T-helper 1 cell treated with Interleukin-12 subunit alpha and Interleukin-12 subunit beta and Interleukin-4 antibody, amounts not matched to agents 30 μg/mL and 1 μg/mL, for 36 hours (primary cell): ENCODE measurements at regions not wholly inside any gene's neighbourhood (a gene's known extent, or its start where the extent isn't known, plus 50 kb on each side); places are given as distances from the start of the nearest gene placed in this dataset.

Source experiments
- H3K27ac Mint-ChIP-seq: one replicate; pipeline ENCODE4 v1.8.0; 2021; ENCODE audit warnings: mild to moderate bottlenecking, mixed read lengths
- H3K27me3 Mint-ChIP-seq: one replicate; pipeline ENCODE4 v1.8.0; 2021; ENCODE audit warnings: low read depth, mixed read lengths
- H3K36me3 Mint-ChIP-seq: one replicate; pipeline ENCODE4 v1.8.0; 2021; ENCODE audit warnings: low read depth, mixed read lengths
- H3K4me1 Mint-ChIP-seq: one replicate; pipeline ENCODE4 v1.8.0; 2021; ENCODE audit warnings: low read depth, mixed read lengths
- H3K4me3 Mint-ChIP-seq: one replicate; pipeline ENCODE4 v1.8.0; 2021; ENCODE audit warnings: mild to moderate bottlenecking, moderate library complexity, mixed read lengths
- H3K9me3 Mint-ChIP-seq: one replicate; pipeline ENCODE4 v1.8.0; 2021; ENCODE audit warnings: mixed read lengths

DNA sequence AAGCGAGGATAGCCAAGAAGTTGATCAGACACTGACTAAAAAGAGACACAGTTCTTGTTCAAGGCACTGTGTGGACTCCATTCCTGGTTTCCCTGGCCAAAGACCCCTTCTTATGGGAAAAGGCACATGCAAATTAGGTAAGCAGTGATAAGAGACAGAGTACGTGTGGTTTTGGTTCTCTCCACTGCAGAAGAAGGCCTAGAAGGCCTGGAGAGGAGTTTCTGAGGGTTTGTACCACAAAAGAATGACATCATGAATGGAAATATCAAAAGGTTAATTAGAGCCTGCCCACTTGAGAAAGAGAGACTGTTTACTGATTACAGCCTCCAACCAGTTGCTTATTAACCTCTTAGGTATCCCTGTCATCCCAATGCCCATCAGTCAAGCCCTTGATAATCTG lies 137.5 kb downstream of the ZNF365 start:
- no peaks in the 10 kb centered on the region for H3K4me1 Mint-ChIP-seq
- H3K36me3 Mint-ChIP-seq: no peaks in the 10 kb centered on the region
- H3K27me3 Mint-ChIP-seq: peaks cover 11% of the 10 kb centered on the region
- H3K9me3 Mint-ChIP-seq: peaks cover 1% of the 10 kb centered on the region
- H3K27ac Mint-ChIP-seq: no peak overlapping the region
- H3K4me3 Mint-ChIP-seq: no peak overlapping the region

- H3K9me3 Mint-ChIP-seq: peaks cover 5% of the 10 kb centered on the region
- H3K4me1 Mint-ChIP-seq: no peaks in the 10 kb centered on the region
- H3K36me3 Mint-ChIP-seq: no peaks in the 10 kb centered on the region
- peaks cover 11% of the 10 kb centered on the region for H3K27me3 Mint-ChIP-seq
- no peak overlapping the region for H3K4me3 Mint-ChIP-seq
- H3K27ac Mint-ChIP-seq: no peak overlapping the region
Observed at GRCh38 chr10:62512732-62513475, 138.7 kb downstream of the ZNF365 start.

DNA sequence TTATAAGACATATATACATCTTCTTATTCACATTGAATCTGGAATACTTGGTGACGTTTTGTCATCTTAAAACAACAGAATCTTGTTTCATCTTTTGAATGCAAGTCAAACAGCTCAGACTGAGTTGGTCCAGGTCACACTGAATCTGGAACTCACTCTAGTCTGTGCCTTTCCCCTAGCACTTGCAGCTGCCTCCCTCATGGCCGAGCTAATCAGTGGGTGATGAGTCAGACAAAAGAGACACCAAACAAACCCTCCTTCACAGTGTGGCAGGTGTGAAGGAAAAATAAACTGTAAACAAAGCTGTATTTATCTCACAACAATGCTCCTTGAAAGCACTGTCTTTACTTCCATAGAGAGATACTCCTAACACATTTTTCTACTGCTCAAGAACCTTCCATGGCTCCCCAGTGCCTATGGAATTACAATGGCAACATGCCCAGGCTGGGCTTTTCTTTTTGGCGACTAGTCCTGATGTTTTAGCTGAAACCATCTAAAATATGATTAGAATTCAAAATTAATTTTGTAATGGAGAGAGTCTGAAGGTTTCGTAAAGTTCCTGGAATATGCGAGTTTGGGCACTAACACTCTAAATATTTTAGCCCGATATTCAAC lies 140.0 kb downstream of the ZNF365 start:
- H3K27me3 Mint-ChIP-seq: peaks cover 11% of the 10 kb centered on the region
- peaks cover 5% of the 10 kb centered on the region for H3K9me3 Mint-ChIP-seq
- no peaks in the 10 kb centered on the region for H3K4me1 Mint-ChIP-seq
- no peak overlapping the region for H3K4me3 Mint-ChIP-seq
- no peaks in the 10 kb centered on the region for H3K36me3 Mint-ChIP-seq
- H3K27ac Mint-ChIP-seq: no peak overlapping the region

- Mint-ChIP-seq H3K9me3 (peaks cover 5% of the 10 kb centered on the region), H3K4me3 (no peak overlapping the region), H3K27ac (no peak overlapping the region), H3K27me3 (peaks cover 11% of the 10 kb centered on the region), H3K36me3 (no peaks in the 10 kb centered on the region), H3K4me1 (no peaks in the 10 kb centered on the region)
Observed at GRCh38 chr10:62517252-62517651, 143.1 kb downstream of the ZNF365 start.

DNA sequence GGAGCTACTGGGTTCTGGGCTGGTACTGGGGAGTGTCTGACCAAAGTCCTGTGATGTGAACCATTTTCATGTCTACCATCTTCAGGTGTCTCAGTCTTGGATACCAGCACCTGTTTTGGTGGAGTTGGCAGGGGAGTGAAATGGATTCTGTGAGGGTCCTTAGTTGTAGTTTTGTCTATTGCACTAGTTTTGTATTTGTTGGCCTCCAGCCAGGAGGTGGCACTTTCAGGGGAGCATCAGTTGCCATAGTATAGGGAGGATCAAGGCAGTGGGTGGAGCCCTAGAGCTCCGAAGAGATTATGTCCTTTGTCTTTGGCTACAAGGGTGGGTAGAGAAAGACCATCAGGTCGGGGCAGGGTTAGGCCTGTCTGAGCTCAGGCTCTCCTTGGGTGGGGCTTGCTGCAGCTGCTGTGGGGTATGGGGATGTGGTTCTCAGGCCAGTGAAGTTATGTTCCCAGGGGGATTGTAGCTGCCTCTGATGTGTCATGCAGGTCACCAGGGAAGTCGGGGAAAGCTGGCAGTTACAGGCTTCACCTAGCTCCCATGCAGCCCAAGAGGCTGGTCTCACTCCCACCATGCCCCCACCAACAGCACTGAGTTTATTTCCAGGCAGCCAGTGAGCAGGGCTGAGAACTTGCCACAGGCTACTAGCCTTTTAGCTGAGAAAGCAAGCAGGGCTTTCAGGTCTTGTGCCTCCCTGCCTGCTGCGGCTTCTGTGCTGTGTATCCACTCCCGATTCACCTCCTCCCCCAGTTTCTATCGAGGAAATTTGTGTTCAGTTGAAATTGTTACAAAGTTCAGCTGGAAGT lies 153.1 kb downstream of the ZNF365 start:
- Mint-ChIP-seq H3K36me3 (peaks cover 14% of the 10 kb centered on the region), H3K27me3 (peaks cover 18% of the 10 kb centered on the region), H3K4me3 (peak overlapping the region; percentile 35), H3K9me3 (peaks cover 37% of the 10 kb centered on the region), H3K4me1 (peaks cover 30% of the 10 kb centered on the region), H3K27ac (peak overlapping the region; percentile 55)

DNA sequence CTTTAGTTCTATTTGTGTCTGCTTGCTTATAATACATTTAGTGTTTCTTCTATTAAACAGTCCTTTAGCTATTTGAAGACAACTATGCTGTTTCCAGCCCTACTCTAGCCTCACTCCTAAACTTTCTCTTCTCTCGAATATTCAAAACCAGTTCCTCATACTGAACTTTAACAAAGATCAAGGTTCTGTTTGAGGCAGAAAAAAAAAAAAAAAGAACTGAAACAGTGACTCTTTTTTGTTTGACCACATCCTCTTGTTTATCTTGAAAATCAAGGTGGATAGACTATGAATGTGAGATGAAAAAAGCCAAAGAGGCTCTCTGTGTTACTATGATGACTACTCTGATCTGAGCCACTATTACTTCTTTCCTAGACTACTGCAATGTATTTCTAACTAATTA lies 154.3 kb downstream of the ZNF365 start:
- Mint-ChIP-seq H3K4me1 (peaks cover 30% of the 10 kb centered on the region), H3K4me3 (peak overlapping the region; percentile 35), H3K36me3 (peaks cover 14% of the 10 kb centered on the region), H3K27me3 (peaks cover 20% of the 10 kb centered on the region), H3K9me3 (peaks cover 31% of the 10 kb centered on the region), H3K27ac (peak overlapping the region; percentile 55)

- Mint-ChIP-seq H3K27ac (no peak overlapping the region), H3K36me3 (peaks cover 14% of the 10 kb centered on the region), H3K9me3 (peaks cover 24% of the 10 kb centered on the region), H3K4me1 (peaks cover 30% of the 10 kb centered on the region), H3K4me3 (no peak overlapping the region), H3K27me3 (peaks cover 27% of the 10 kb centered on the region)
Observed at GRCh38 chr10:62529396-62529795, 155.2 kb downstream of the ZNF365 start.

DNA sequence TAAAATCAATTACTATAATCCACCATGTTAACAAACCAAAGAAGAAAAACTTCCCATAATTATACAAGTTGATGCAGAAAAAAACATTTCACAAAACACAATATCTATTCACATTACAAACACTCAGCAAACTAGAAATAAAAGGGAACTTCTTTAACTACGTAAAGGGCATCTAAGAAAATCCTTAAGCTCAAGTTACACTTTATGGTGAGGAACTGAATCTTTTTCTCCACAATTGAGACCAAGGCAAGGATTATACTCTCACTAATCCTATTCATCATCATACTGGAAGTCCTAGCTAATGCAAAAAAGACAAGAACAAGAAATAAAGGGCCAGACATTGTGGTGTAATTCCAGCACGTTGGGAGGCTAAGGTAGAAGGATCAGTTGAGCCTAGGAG lies 159.9 kb downstream of the ZNF365 start:
- H3K4me3 Mint-ChIP-seq: no peak overlapping the region
- peaks cover 2% of the 10 kb centered on the region for H3K36me3 Mint-ChIP-seq
- peaks cover 6% of the 10 kb centered on the region for H3K4me1 Mint-ChIP-seq
- peaks cover 4% of the 10 kb centered on the region for H3K9me3 Mint-ChIP-seq
- H3K27ac Mint-ChIP-seq: no peak overlapping the region
- peaks cover 33% of the 10 kb centered on the region for H3K27me3 Mint-ChIP-seq

- Mint-ChIP-seq H3K4me3 (no peak overlapping the region), H3K9me3 (no peaks in the 10 kb centered on the region), H3K27me3 (peaks cover 31% of the 10 kb centered on the region), H3K4me1 (no peaks in the 10 kb centered on the region), H3K36me3 (no peaks in the 10 kb centered on the region), H3K27ac (no peak overlapping the region)
Observed at GRCh38 chr10:62538606-62539005, 164.4 kb downstream of the ZNF365 start.

DNA sequence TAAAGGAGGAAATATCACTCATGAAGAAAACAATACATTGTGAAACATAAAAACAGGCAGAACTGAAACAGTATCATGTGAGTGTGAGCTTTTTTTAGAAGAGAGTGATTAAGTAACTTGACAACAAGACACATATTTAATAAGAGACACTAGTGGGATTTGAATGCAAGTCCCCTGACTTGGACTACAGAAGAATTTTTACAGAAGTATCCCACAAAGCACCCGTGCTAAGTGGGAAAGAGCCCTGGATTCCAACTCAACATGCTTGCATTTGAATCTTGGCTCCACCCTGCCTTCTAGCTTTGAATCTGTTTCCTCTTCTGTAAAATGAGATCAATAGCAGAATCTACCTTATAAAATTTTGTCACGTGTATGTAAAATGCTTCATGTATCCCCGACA lies 166.2 kb downstream of the ZNF365 start:
- Mint-ChIP-seq H3K27me3 (peaks cover 25% of the 10 kb centered on the region), H3K4me1 (no peaks in the 10 kb centered on the region), H3K36me3 (no peaks in the 10 kb centered on the region), H3K27ac (no peak overlapping the region), H3K9me3 (no peaks in the 10 kb centered on the region), H3K4me3 (no peak overlapping the region)

DNA sequence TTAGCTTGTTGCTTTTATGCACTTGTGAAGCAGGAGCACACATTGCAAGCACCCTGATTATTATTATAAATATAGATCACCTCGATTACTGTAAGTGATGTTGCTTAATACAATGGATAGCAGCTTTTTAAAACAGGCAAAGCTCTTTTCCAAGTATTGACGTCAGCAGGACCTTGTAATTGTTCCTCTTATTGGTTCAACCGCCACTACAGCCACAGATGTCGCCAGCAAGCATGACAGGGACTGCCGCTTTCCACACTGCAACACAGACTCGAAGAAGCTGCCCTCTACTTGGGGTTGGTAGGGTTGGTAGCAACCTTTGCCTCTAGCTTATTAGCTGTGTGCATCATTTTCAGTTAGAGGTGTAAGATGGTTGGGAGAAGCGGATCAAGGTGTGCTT lies 167.6 kb downstream of the ZNF365 start:
- Mint-ChIP-seq H3K4me3 (no peak overlapping the region), H3K27me3 (peaks cover 26% of the 10 kb centered on the region), H3K27ac (no peak overlapping the region), H3K4me1 (no peaks in the 10 kb centered on the region), H3K9me3 (peaks cover 2% of the 10 kb centered on the region), H3K36me3 (no peaks in the 10 kb centered on the region)

GRCh38 chr10:62543571-62544355 lies 169.6 kb downstream of the ZNF365 start:
- Mint-ChIP-seq H3K36me3 (no peaks in the 10 kb centered on the region), H3K9me3 (peaks cover 4% of the 10 kb centered on the region), H3K4me1 (no peaks in the 10 kb centered on the region), H3K27ac (no peak overlapping the region), H3K27me3 (peaks cover 17% of the 10 kb centered on the region), H3K4me3 (no peak overlapping the region)

DNA sequence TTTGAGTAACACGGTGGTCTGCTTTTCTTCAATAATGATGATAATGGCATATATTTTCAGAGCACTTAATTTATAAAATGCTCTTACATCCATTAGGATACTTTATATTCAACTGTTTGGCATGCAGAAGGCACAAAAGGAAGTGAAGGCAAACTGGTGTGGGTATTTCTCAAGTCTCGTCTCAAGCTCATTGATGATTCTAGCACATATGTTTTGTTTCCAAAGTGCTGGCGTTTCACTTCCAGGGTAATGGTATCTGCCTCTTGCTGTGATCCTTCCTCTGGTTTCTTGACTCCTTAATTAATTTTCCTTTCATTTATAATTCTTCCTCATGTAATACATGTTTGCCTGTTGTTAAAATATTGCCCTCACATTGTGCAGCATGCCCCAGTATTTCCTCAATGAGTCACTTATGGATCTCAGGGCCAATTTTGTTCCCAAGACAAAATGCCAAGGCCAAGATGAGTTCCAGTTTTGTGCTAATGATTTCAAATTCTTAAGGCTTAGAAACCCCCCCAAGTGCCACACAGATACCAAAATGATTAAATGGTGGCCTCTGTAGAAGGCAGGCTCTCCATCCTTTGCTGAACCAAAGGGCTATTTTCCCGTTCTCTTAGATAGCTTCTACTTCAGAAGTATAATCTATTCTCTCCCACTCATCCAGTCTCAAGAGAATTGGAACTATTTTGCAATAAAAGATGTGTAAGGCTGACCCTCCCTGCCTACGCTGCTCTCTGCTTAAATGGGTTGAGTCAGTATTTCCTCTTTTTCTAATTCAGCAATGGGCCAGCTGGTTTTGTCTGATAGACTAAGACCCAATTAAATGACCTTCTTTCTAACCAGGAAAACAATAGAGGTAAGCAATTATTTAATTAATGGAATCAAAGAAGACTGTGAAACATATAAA lies 171.2 kb downstream of the ZNF365 start:
- Mint-ChIP-seq H3K9me3 (peaks cover 4% of the 10 kb centered on the region), H3K4me3 (no peak overlapping the region), H3K27ac (no peak overlapping the region), H3K36me3 (no peaks in the 10 kb centered on the region), H3K4me1 (no peaks in the 10 kb centered on the region), H3K27me3 (peaks cover 13% of the 10 kb centered on the region)
